GM12865 (cell line): ENCODE measurements at regions not wholly inside any gene's neighbourhood (a gene's known extent, or its start where the extent isn't known, plus 50 kb on each side); places are given as distances from the start of the nearest gene placed in this dataset.

Experiments
- DNase-seq: peaks from one replicate; pipeline ENCODE4 v3.0.0; 2010; ENCODE audit warnings: low read depth
- H3K4me3 ChIP-seq: 2 replicates; pipeline ENCODE4 v1.5.1; 2011; ENCODE audit warnings: mild to moderate bottlenecking, low read depth, low read length, control low read depth
- CTCF ChIP-seq: IDR thresholded peaks from 2 replicates; pipeline ENCODE4 v1.5.1; 2011; ENCODE audit warnings: low read length, control low read depth, low read depth, inconsistent platforms; ENCODE audit not compliant: insufficient read depth; ENCODE audit errors: missing control alignments

GRCh38 chr7:46746695-46747687 is 825.9 kb upstream of the IGFBP3 start:
- no peak for TF ChIP-seq CTCF
- DNase-seq: peak; percentile 59

GRCh38 chr7:46745707-46746090 is 824.6 kb upstream of the IGFBP3 start:
- TF ChIP-seq CTCF: no peak
- no peak for DNase-seq
- no peak overlapping the region for H3K4me3 ChIP-seq

More at GRCh38 chr7:46746695-46747687, 825.9 kb upstream of the IGFBP3 start:
- no peak overlapping the region for H3K4me3 ChIP-seq

- DNase-seq: no peak
- TF ChIP-seq CTCF: no peak
- no peak overlapping the region for H3K4me3 ChIP-seq
Observed at GRCh38 chr7:46744957-46745706, 824.1 kb upstream of the IGFBP3 start.

GRCh38 chr7:46742601-46743000 is 821.5 kb upstream of the IGFBP3 start:
- DNase-seq: no peak
- no peak for TF ChIP-seq CTCF
- H3K4me3 ChIP-seq: no peak overlapping the region

- no peak overlapping the region for H3K4me3 ChIP-seq
- no peak for DNase-seq
- TF ChIP-seq CTCF: no peak
Observed at GRCh38 chr7:46741938-46742540, 821.0 kb upstream of the IGFBP3 start.

GRCh38 chr7:46741181-46741580 is 820.1 kb upstream of the IGFBP3 start:
- DNase-seq: no peak
- TF ChIP-seq CTCF: no peak
- no peak overlapping the region for H3K4me3 ChIP-seq
